Ishikawa (cell line): ENCODE measurements at regions not wholly inside any gene's neighbourhood (a gene's known extent, or its start where the extent isn't known, plus 50 kb on each side); places are given as distances from the start of the nearest gene placed in this dataset.

Experiments used
- CEBPB ChIP-seq: IDR thresholded peaks from 2 replicates; pipeline ENCODE4 v1.6.1; 2012
- CREB1 ChIP-seq: IDR thresholded peaks from 2 replicates; pipeline ENCODE4 v1.6.1; 2012; ENCODE audit warnings: low read depth
- EGR1 ChIP-seq: IDR thresholded peaks from 2 replicates; pipeline ENCODE4 v1.6.1; 2012
- EP300 ChIP-seq: IDR thresholded peaks from 2 replicates; pipeline ENCODE4 v1.6.1; 2012; ENCODE audit warnings: borderline replicate concordance
- NFIC ChIP-seq: IDR thresholded peaks from 2 replicates; pipeline ENCODE4 v1.6.1; 2012
- RAD21 ChIP-seq: IDR thresholded peaks from 2 replicates; pipeline ENCODE4 v1.6.1; 2012; ENCODE audit warnings: low read depth
- TAF1 ChIP-seq: IDR thresholded peaks from 2 replicates; pipeline ENCODE4 v1.6.1; 2012; ENCODE audit warnings: low read depth, mild to moderate bottlenecking
- TCF12 ChIP-seq: IDR thresholded peaks from 2 replicates; pipeline ENCODE4 v1.6.1; 2012; ENCODE audit warnings: low read depth
- TEAD4 ChIP-seq: IDR thresholded peaks from 2 replicates; pipeline ENCODE4 v1.6.1; 2012
- YY1 ChIP-seq: IDR thresholded peaks from 2 replicates; pipeline ENCODE4 v1.6.1; 2012; ENCODE audit warnings: low read depth
- TF ChIP-seq, protein P1 (sequence below): IDR thresholded peaks from 2 replicates; pipeline ENCODE4 v1.6.1; 2012; ENCODE audit warnings: low read depth, mild to moderate bottlenecking
- TF ChIP-seq, protein P2 (sequence below): IDR thresholded peaks from 2 replicates; pipeline ENCODE4 v1.6.1; 2012

DNA sequence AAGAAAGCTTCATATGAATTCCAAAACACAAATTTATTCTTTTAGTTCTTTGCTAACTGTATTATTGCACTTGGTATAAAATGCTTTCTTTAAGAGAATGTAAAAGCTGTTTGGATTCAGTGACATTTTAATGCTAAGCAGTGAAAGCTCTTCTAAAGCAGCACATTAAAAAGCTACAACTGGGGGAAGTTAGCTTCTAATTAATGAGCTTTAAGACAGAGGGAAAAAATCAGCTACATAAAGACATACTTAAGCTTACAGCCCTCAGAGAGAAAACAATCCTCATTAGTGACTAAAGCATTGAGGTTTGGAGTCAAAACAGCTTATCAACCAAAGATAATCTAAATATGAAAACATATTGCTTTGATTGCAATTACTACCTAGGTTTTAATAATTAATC, 1222.2 kb upstream of the SPRY2 start:
- no peak for TF ChIP-seq CEBPB
- TF ChIP-seq, protein P1, sequence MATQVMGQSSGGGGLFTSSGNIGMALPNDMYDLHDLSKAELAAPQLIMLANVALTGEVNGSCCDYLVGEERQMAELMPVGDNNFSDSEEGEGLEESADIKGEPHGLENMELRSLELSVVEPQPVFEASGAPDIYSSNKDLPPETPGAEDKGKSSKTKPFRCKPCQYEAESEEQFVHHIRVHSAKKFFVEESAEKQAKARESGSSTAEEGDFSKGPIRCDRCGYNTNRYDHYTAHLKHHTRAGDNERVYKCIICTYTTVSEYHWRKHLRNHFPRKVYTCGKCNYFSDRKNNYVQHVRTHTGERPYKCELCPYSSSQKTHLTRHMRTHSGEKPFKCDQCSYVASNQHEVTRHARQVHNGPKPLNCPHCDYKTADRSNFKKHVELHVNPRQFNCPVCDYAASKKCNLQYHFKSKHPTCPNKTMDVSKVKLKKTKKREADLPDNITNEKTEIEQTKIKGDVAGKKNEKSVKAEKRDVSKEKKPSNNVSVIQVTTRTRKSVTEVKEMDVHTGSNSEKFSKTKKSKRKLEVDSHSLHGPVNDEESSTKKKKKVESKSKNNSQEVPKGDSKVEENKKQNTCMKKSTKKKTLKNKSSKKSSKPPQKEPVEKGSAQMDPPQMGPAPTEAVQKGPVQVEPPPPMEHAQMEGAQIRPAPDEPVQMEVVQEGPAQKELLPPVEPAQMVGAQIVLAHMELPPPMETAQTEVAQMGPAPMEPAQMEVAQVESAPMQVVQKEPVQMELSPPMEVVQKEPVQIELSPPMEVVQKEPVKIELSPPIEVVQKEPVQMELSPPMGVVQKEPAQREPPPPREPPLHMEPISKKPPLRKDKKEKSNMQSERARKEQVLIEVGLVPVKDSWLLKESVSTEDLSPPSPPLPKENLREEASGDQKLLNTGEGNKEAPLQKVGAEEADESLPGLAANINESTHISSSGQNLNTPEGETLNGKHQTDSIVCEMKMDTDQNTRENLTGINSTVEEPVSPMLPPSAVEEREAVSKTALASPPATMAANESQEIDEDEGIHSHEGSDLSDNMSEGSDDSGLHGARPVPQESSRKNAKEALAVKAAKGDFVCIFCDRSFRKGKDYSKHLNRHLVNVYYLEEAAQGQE = no peak
- no peak for TF ChIP-seq EP300
- TF ChIP-seq YY1 = no peak
- no peak for TF ChIP-seq RAD21
- TF ChIP-seq, protein P2, sequence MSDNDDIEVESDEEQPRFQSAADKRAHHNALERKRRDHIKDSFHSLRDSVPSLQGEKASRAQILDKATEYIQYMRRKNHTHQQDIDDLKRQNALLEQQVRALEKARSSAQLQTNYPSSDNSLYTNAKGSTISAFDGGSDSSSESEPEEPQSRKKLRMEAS = no peak
- no peak for TF ChIP-seq CREB1
- no peak for TF ChIP-seq TCF12
- TF ChIP-seq TAF1 = no peak
- TF ChIP-seq EGR1 = no peak
- no peak for TF ChIP-seq TEAD4
- no peak for TF ChIP-seq NFIC
